CD8-positive, alpha-beta memory T cell (primary cell): ENCODE measurements at regions not wholly inside any gene's neighbourhood (a gene's known extent, or its start where the extent isn't known, plus 50 kb on each side); places are given as distances from the start of the nearest gene placed in this dataset.

ENCODE experiments used
- CTCF ChIA-PET: fragments of 350-600 bp; sonication (Branson Sonifier 250); formaldehyde crosslinking; loops from one replicate; lab custom pipeline; 2021; ENCODE audit warnings: antibody characterized with exemption; lab: Charles Lee
- POLR2A ChIA-PET: fragments of 350-600 bp; sonication (Branson Sonifier 250); formaldehyde crosslinking; loops from one replicate; lab custom pipeline; 2021; ENCODE audit warnings: antibody characterized with exemption; lab: Charles Lee
- DNase-seq, 5 donors: peaks; one replicate each; pipeline versions ENCODE4 v3.0.0 to v3.0.0-alpha.2; 2020 to 2022; ENCODE audit warnings: mixed read lengths in 1 of 5
- H3K27ac ChIP-seq: one replicate; pipeline ENCODE4 v1.7.0; 2013; ENCODE audit warnings: low read depth, mild to moderate bottlenecking, low read length, moderate library complexity
- H3K27me3 ChIP-seq: 2 replicates; pipeline ENCODE4 v1.7.0; 2013; ENCODE audit warnings: low read length, mild to moderate bottlenecking; ENCODE audit not compliant: insufficient read depth, poor library complexity, severe bottlenecking
- H3K36me3 ChIP-seq: 2 replicates; pipeline ENCODE4 v1.7.0; 2013; ENCODE audit warnings: mild to moderate bottlenecking, low read length, moderate library complexity; ENCODE audit not compliant: insufficient read depth
- H3K4me1 ChIP-seq: 2 replicates; pipeline ENCODE4 v1.7.0; 2013; ENCODE audit warnings: mild to moderate bottlenecking, low read length, moderate library complexity; ENCODE audit not compliant: insufficient read depth
- H3K4me3 ChIP-seq: 2 replicates; pipeline ENCODE4 v1.7.0; 2013; ENCODE audit warnings: mild to moderate bottlenecking, low read length
- H3K9me3 ChIP-seq: 2 replicates; pipeline ENCODE4 v1.7.0; 2013; ENCODE audit warnings: mild to moderate bottlenecking, low read length
- H3K27ac Mint-ChIP-seq, 8 donors: one replicate each; pipeline ENCODE4 v1.8.0; 2020 to 2021; ENCODE audit warnings: mixed read lengths in 8 of 8, mild to moderate bottlenecking in 6 of 8, inconsistent platforms in 3 of 8, moderate library complexity in 3 of 8
- H3K27me3 Mint-ChIP-seq, 2 donors: one replicate each; pipeline ENCODE4 v1.8.0; 2020 to 2021; ENCODE audit warnings: mixed read lengths in 2 of 2, mild to moderate bottlenecking in 1 of 2, moderate library complexity in 1 of 2
- H3K36me3 Mint-ChIP-seq, 3 donors: one replicate each; pipeline ENCODE4 v1.8.0; 2020 to 2021; ENCODE audit warnings: mixed read lengths in 3 of 3, inconsistent platforms in 1 of 3, mild to moderate bottlenecking in 1 of 3
- H3K4me1 Mint-ChIP-seq, 3 donors: one replicate each; pipeline ENCODE4 v1.8.0; 2020 to 2021; ENCODE audit warnings: mixed read lengths in 3 of 3, inconsistent platforms in 1 of 3, mild to moderate bottlenecking in 1 of 3
- H3K4me3 Mint-ChIP-seq, 7 donors: one replicate each; pipeline ENCODE4 v1.8.0; 2020 to 2021; ENCODE audit warnings: mixed read lengths in 7 of 7, mild to moderate bottlenecking in 6 of 7, moderate library complexity in 4 of 7, inconsistent platforms in 2 of 7
- H3K9me3 Mint-ChIP-seq, 5 donors: one replicate each; pipeline ENCODE4 v1.8.0; 2020 to 2022; ENCODE audit warnings: mixed read lengths in 5 of 5, mild to moderate bottlenecking in 3 of 5, moderate library complexity in 2 of 5, inconsistent platforms in 1 of 5

- H3K27me3 Mint-ChIP-seq: peaks cover 0 to 6% of the 10 kb centered on the region in 2 donors
- CTCF ChIA-PET: no interaction called here
- no peak overlapping the region for H3K27ac ChIP-seq
Observed at GRCh38 chr14:53389202-53389601, 236.1 kb upstream of the DDHD1 start.

GRCh38 chr14:53386362-53386761, 233.2 kb upstream of the DDHD1 start:
- POLR2A ChIA-PET: no interaction called here
- no peak overlapping the region for H3K27ac ChIP-seq
- Mint-ChIP-seq H3K4me3 (no peak overlapping the region), H3K9me3 (peaks cover 0 to 3% (median 0%) of the 10 kb centered on the region in 5 donors), H3K27me3 (peaks cover 0 to 6% of the 10 kb centered on the region in 2 donors), H3K36me3 (peaks cover 0 to 15% (median 0%) of the 10 kb centered on the region in 3 donors), H3K27ac (no peak overlapping the region), H3K4me1 (no peaks in the 10 kb centered on the region)
- no peak overlapping the region for H3K4me3 ChIP-seq
- H3K27me3 ChIP-seq: no peaks in the 10 kb centered on the region
- DNase-seq: no peak
- H3K9me3 ChIP-seq: no peaks in the 10 kb centered on the region
- H3K4me1 ChIP-seq: no peaks in the 10 kb centered on the region
- no peaks in the 10 kb centered on the region for H3K36me3 ChIP-seq
- CTCF ChIA-PET: no interaction called here

More at GRCh38 chr14:53389202-53389601, 236.1 kb upstream of the DDHD1 start:
- H3K9me3 ChIP-seq: no peaks in the 10 kb centered on the region
- H3K4me3 ChIP-seq: no peak overlapping the region
- POLR2A ChIA-PET: no interaction called here
- Mint-ChIP-seq H3K4me3 (no peak overlapping the region), H3K36me3 (peaks cover 0 to 17% (median 1%) of the 10 kb centered on the region in 3 donors), H3K27ac (no peak overlapping the region), H3K9me3 (peaks cover 0 to 12% (median 5%) of the 10 kb centered on the region in 5 donors), H3K4me1 (no peaks in the 10 kb centered on the region)
- H3K36me3 ChIP-seq: no peaks in the 10 kb centered on the region
- no peaks in the 10 kb centered on the region for H3K27me3 ChIP-seq
- DNase-seq: no peak
- H3K4me1 ChIP-seq: no peaks in the 10 kb centered on the region

GRCh38 chr14:53384536-53384935, 231.4 kb upstream of the DDHD1 start:
- Histone ChIP-seq H3K4me3 (no peak overlapping the region), H3K9me3 (no peaks in the 10 kb centered on the region), H3K27ac (no peak overlapping the region), H3K36me3 (no peaks in the 10 kb centered on the region), H3K4me1 (no peaks in the 10 kb centered on the region), H3K27me3 (no peaks in the 10 kb centered on the region)
- Mint-ChIP-seq H3K27me3 (peaks cover 0 to 1% of the 10 kb centered on the region in 2 donors), H3K9me3 (no peaks in the 10 kb centered on the region), H3K4me1 (no peaks in the 10 kb centered on the region), H3K27ac (no peak overlapping the region), H3K4me3 (no peak overlapping the region), H3K36me3 (peaks cover 0 to 8% (median 0%) of the 10 kb centered on the region in 3 donors)
- POLR2A ChIA-PET: no interaction called here
- CTCF ChIA-PET: no interaction called here
- no peak for DNase-seq

GRCh38 chr14:53384073-53384472, 230.9 kb upstream of the DDHD1 start:
- Histone ChIP-seq H3K27ac (no peak overlapping the region), H3K4me3 (no peak overlapping the region), H3K36me3 (no peaks in the 10 kb centered on the region), H3K9me3 (no peaks in the 10 kb centered on the region), H3K27me3 (no peaks in the 10 kb centered on the region), H3K4me1 (no peaks in the 10 kb centered on the region)
- no peaks in the 10 kb centered on the region for H3K9me3 Mint-ChIP-seq
- no peak overlapping the region for H3K27ac Mint-ChIP-seq
- ChIA-PET CTCF (interaction anchor here (0.9 kb wide), 1 partner anchor 9 kb away, joined by 3 read pairs; no protein-coding TSS in a partner anchor), POLR2A (no interaction called here)
- peaks cover 0 to 8% (median under 1%) of the 10 kb centered on the region in 3 donors for H3K36me3 Mint-ChIP-seq
- peaks cover 0 to 1% of the 10 kb centered on the region in 2 donors for H3K27me3 Mint-ChIP-seq
- no peak overlapping the region for H3K4me3 Mint-ChIP-seq
- H3K4me1 Mint-ChIP-seq: no peaks in the 10 kb centered on the region
- DNase-seq: no peak

- CTCF ChIA-PET: no interaction called here
- no peaks in the 10 kb centered on the region for H3K36me3 ChIP-seq
- H3K4me3 Mint-ChIP-seq: no peak overlapping the region
Observed at GRCh38 chr14:53381895-53382294, 228.8 kb upstream of the DDHD1 start.

GRCh38 chr14:53380867-53381225, 227.7 kb upstream of the DDHD1 start:
- no peaks in the 10 kb centered on the region for H3K9me3 ChIP-seq
- H3K9me3 Mint-ChIP-seq: no peaks in the 10 kb centered on the region
- H3K27me3 ChIP-seq: no peaks in the 10 kb centered on the region
- ChIA-PET CTCF (no interaction called here), POLR2A (no interaction called here)
- peaks cover 0 to 1% of the 10 kb centered on the region in 2 donors for H3K27me3 Mint-ChIP-seq
- H3K36me3 Mint-ChIP-seq: peaks cover 0 to 4% (median 1%) of the 10 kb centered on the region in 3 donors
- H3K27ac Mint-ChIP-seq: no peak overlapping the region
- no peak overlapping the region for H3K27ac ChIP-seq
- H3K4me3 ChIP-seq: no peak overlapping the region
- H3K36me3 ChIP-seq: no peaks in the 10 kb centered on the region
- H3K4me3 Mint-ChIP-seq: no peak overlapping the region
- H3K4me1 ChIP-seq: no peaks in the 10 kb centered on the region
- H3K4me1 Mint-ChIP-seq: no peaks in the 10 kb centered on the region
- DNase-seq: no peak

More at GRCh38 chr14:53381895-53382294, 228.8 kb upstream of the DDHD1 start:
- H3K36me3 Mint-ChIP-seq: peaks cover 0 to 4% (median 1%) of the 10 kb centered on the region in 3 donors
- H3K27ac Mint-ChIP-seq: no peak overlapping the region
- no peak overlapping the region for H3K27ac ChIP-seq
- no peaks in the 10 kb centered on the region for H3K4me1 Mint-ChIP-seq
- H3K9me3 Mint-ChIP-seq: no peaks in the 10 kb centered on the region
- H3K27me3 Mint-ChIP-seq: peaks cover 0 to 1% of the 10 kb centered on the region in 2 donors
- no peaks in the 10 kb centered on the region for H3K27me3 ChIP-seq
- no peak for DNase-seq
- no peaks in the 10 kb centered on the region for H3K4me1 ChIP-seq
- H3K4me3 ChIP-seq: no peak overlapping the region
- POLR2A ChIA-PET: no interaction called here
- no peaks in the 10 kb centered on the region for H3K9me3 ChIP-seq

- Mint-ChIP-seq H3K27ac (no peak overlapping the region), H3K36me3 (peaks cover 0 to 4% (median 1%) of the 10 kb centered on the region in 3 donors), H3K4me3 (no peak overlapping the region), H3K4me1 (no peaks in the 10 kb centered on the region), H3K9me3 (no peaks in the 10 kb centered on the region), H3K27me3 (peaks cover 0 to 1% of the 10 kb centered on the region in 2 donors)
- no peaks in the 10 kb centered on the region for H3K4me1 ChIP-seq
- no peak for DNase-seq
- ChIA-PET CTCF (no interaction called here), POLR2A (no interaction called here)
- no peaks in the 10 kb centered on the region for H3K27me3 ChIP-seq
- H3K36me3 ChIP-seq: no peaks in the 10 kb centered on the region
- no peak overlapping the region for H3K4me3 ChIP-seq
- no peaks in the 10 kb centered on the region for H3K9me3 ChIP-seq
- no peak overlapping the region for H3K27ac ChIP-seq
Observed at GRCh38 chr14:53380052-53380866, 227.1 kb upstream of the DDHD1 start.

DNA sequence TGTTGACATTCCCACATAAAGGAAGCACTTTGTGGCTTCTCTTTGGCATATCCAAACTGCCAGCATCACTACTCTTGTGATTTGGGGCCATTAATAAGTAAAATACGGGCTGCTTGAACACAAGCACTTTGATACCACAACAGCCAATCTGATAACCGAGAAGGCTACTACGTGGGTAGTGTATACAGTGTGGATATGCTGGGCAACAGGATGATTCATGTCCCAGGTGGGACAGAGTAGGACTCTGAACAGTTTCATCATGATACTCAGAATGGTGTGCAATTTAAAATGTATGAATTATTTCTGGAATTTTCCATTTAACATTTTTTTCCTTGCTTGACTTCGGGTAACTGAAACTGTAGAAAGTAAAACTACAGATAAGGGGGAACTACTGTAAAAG, 225.0 kb upstream of the DDHD1 start:
- H3K4me1 Mint-ChIP-seq: no peaks in the 10 kb centered on the region
- Histone ChIP-seq H3K4me3 (no peak overlapping the region), H3K27ac (no peak overlapping the region), H3K27me3 (no peaks in the 10 kb centered on the region), H3K4me1 (no peaks in the 10 kb centered on the region), H3K36me3 (no peaks in the 10 kb centered on the region), H3K9me3 (no peaks in the 10 kb centered on the region)
- POLR2A ChIA-PET: no interaction called here
- no peak overlapping the region for H3K27ac Mint-ChIP-seq
- no peaks in the 10 kb centered on the region for H3K9me3 Mint-ChIP-seq
- no peak overlapping the region for H3K4me3 Mint-ChIP-seq
- peaks cover 0 to under 1% of the 10 kb centered on the region in 2 donors for H3K27me3 Mint-ChIP-seq
- DNase-seq: no peak
- CTCF ChIA-PET: no interaction called here
- peaks cover 0 to 4% (median 1%) of the 10 kb centered on the region in 3 donors for H3K36me3 Mint-ChIP-seq
